B cell (primary cell): ENCODE measurements at regions not wholly inside any gene's neighbourhood (a gene's known extent, or its start where the extent isn't known, plus 50 kb on each side); places are given as distances from the start of the nearest gene placed in this dataset.

Source experiments
- ATAC-seq: fragments of 200-7000 bp; cut with Tn5 transposase; one replicate; pipeline ENCODE4 v1.10.0; 2021; ENCODE audit warnings: low read depth, mild to moderate bottlenecking, moderate number of reproducible peaks, moderate library complexity
- CTCF ChIA-PET: fragments of 350-600 bp; sonication (Branson Sonifier 250); formaldehyde crosslinking; loops from one replicate; lab custom pipeline; 2021; ENCODE audit warnings: antibody characterized with exemption, inconsistent platforms; lab: Charles Lee
- POLR2A ChIA-PET: fragments of 350-600 bp; sonication (Branson Sonifier 250); formaldehyde crosslinking; loops from one replicate; lab custom pipeline; 2021; ENCODE audit warnings: antibody characterized with exemption; lab: Charles Lee
- DNase-seq: peaks from one replicate; pipeline ENCODE4 v3.0.0; 2013
- H2AFZ ChIP-seq: 2 replicates; pipeline ENCODE4 v1.6.1; 2012; ENCODE audit warnings: mild to moderate bottlenecking, low read depth, low read length; ENCODE audit not compliant: insufficient read depth, poor library complexity, severe bottlenecking
- H3K27ac ChIP-seq, 2 donors: 1 replicate in 1 of 2; 2 replicates in 1 of 2; pipeline ENCODE4 v1.5.1; 2012 to 2013; ENCODE audit warnings: low read length in 2 of 2, mild to moderate bottlenecking in 2 of 2, moderate library complexity in 1 of 2
- H3K27me3 ChIP-seq, 4 experiments: fragments of 200-600 bp in 1 of 4; sonication (generic) in 1 of 4; replicated peaks in 1 of 4; 1 replicate in 2 of 4; 2 replicates in 2 of 4; pipeline versions ENCODE4 v1.6.1 to v1.7.0; 2013 to 2016; ENCODE audit warnings: low read length in 3 of 4, mild to moderate bottlenecking in 2 of 4, mixed read lengths in 1 of 4, moderate library complexity in 1 of 4; ENCODE audit not compliant: insufficient read depth in 4 of 4, control insufficient read depth in 3 of 4; ENCODE audit errors: control extremely low read depth in 1 of 4
- H3K36me3 ChIP-seq, 2 experiments: replicated peaks in 1 of 2; 1 replicate in 1 of 2; 2 replicates in 1 of 2; pipeline versions ENCODE4 v1.6.1 to v1.7.1; 2013; ENCODE audit warnings: low read length in 1 of 2; ENCODE audit not compliant: insufficient read depth in 2 of 2, control insufficient read depth in 1 of 2; ENCODE audit errors: control extremely low read depth in 1 of 2, extremely low read depth in 1 of 2
- H3K4me1 ChIP-seq, 2 donors: fragments of 200-600 bp in 1 of 2; sonication (generic) in 1 of 2; 1 replicate in 1 of 2; 2 replicates in 1 of 2; pipeline versions ENCODE4 v1.5.1 to v1.6.1; 2013 to 2017; ENCODE audit warnings: low read length in 2 of 2; ENCODE audit not compliant: control insufficient read depth in 2 of 2, insufficient read depth in 2 of 2
- H3K4me2 ChIP-seq: replicated peaks from 2 replicates; pipeline ENCODE3; 2012; ENCODE audit warnings: mild to moderate bottlenecking, low read depth, low read length; ENCODE audit not compliant: poor library complexity, severe bottlenecking
- H3K4me3 ChIP-seq, 5 experiments: fragments of 200-600 bp in 1 of 5; sonication (generic) in 1 of 5; 1 replicate in 3 of 5; 2 replicates in 2 of 5; pipeline versions ENCODE4 v1.5.1 to v1.7.0; 2011 to 2016; ENCODE audit warnings: low read length in 4 of 5, mild to moderate bottlenecking in 4 of 5, low read depth in 2 of 5, control low read depth in 1 of 5, moderate library complexity in 1 of 5; ENCODE audit not compliant: insufficient read depth in 1 of 5; ENCODE audit errors: control extremely low read depth in 1 of 5, extremely low read depth in 1 of 5
- H3K79me2 ChIP-seq: fragments of 200-600 bp; sonication (generic); one replicate; pipeline ENCODE4 v1.6.0; 2016; ENCODE audit warnings: low read length; ENCODE audit not compliant: control insufficient read depth, insufficient read depth
- H3K9ac ChIP-seq: fragments of 200-600 bp; sonication (generic); 2 replicates; pipeline ENCODE4 v1.6.1; 2017; ENCODE audit warnings: mild to moderate bottlenecking, low read length, moderate library complexity
- H3K9me3 ChIP-seq, 3 donors: one replicate each; pipeline versions ENCODE4 v1.6.1 to v1.7.1; 2013; ENCODE audit warnings: low read length in 2 of 3; ENCODE audit not compliant: control insufficient read depth in 2 of 3, insufficient read depth in 1 of 3; ENCODE audit errors: control extremely low read depth in 1 of 3
- H4K20me1 ChIP-seq: 2 replicates; pipeline ENCODE4 v1.6.0; 2012; ENCODE audit warnings: mild to moderate bottlenecking, low read length; ENCODE audit not compliant: insufficient read depth, control insufficient read depth, poor library complexity, severe bottlenecking
- H3K27ac Mint-ChIP-seq: one replicate; pipeline ENCODE4 v1.8.0; 2021; ENCODE audit warnings: mixed read lengths
- H3K27me3 Mint-ChIP-seq: one replicate; pipeline ENCODE4 v1.8.0; 2021; ENCODE audit warnings: mixed read lengths
- H3K4me1 Mint-ChIP-seq: one replicate; pipeline ENCODE4 v1.8.0; 2021; ENCODE audit warnings: mixed read lengths
- H3K4me3 Mint-ChIP-seq: one replicate; pipeline ENCODE4 v1.8.0; 2021; ENCODE audit warnings: mixed read lengths
- H3K9me3 Mint-ChIP-seq: one replicate; pipeline ENCODE4 v1.8.0; 2022; ENCODE audit warnings: mixed read lengths; ENCODE audit not compliant: insufficient read depth
- EZH2 ChIP-seq: IDR thresholded peaks from 2 replicates; pipeline ENCODE4 v1.6.1; 2012; ENCODE audit warnings: borderline replicate concordance, low read depth, mild to moderate bottlenecking, moderate library complexity, low read length; ENCODE audit not compliant: insufficient read depth, poor library complexity, severe bottlenecking
- WGBS: methylation state at CpG from one replicate; pipeline ENCODE4 v1.1.5; 2013; ENCODE audit warnings: missing lambda C conversion rate; ENCODE audit not compliant: insufficient coverage; 5-methylcytosine and 5-hydroxymethylcytosine counted together
- intact Hi-C: fragments of 100-400 bp; cut with micrococcal nuclease; formaldehyde crosslinking; loops from one replicate; pipeline ENCODE4 v1.10.0; 2022
- TF ChIP-seq, protein P1 (sequence below): fragments of 200-600 bp; IDR thresholded peaks from one replicate; pipeline ENCODE4 v1.8.0; 2022; ENCODE audit warnings: antibody characterized with exemption, mild to moderate bottlenecking

DNA sequence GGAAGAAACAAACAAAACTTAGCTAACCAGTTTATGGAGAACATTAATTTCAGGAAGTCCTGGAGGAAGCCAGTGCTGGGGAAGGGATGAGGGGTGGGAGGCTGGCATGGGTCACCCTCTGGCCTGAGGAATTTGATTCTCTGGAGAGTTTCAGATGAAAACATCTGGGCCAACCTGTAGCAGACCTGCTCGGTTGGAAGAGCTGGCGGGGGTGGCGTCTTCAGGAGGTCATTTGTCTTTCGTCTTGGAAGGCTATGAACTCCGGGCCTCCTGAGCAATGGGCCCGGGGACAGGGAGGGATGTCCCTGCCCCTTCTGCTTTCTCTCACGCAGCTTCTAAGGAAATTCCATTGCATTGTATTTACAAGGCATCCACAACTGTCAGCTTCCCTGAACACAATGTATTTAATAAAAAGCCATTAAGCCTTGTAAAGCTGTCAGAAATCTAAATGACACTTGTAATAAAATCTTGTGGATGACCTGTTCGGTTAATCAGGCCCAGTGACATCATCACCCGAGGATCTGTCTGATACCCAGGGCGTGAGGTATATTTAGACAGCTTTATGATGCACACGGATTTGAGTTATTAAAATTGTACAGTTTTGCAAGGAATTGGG is 250.5 kb downstream of the RAB11FIP2 start:
- intact Hi-C loops: no loop called here
- H3K27ac ChIP-seq: no peak overlapping the region
- H3K9me3 ChIP-seq: no peaks in the 10 kb centered on the region
- no peaks in the 10 kb centered on the region for H3K9me3 Mint-ChIP-seq
- 63% methylated on average over 10 of the region's 11 CpGs for WGBS
- no peaks in the 10 kb centered on the region for H3K27me3 Mint-ChIP-seq
- ChIA-PET POLR2A (no interaction called here), CTCF (no interaction called here)
- H3K4me1 ChIP-seq: no peaks in the 10 kb centered on the region
- H3K36me3 ChIP-seq: no peaks in the 10 kb centered on the region
- H3K79me2 ChIP-seq: no peaks in the 10 kb centered on the region
- no peak overlapping the region for H3K27ac Mint-ChIP-seq
- H3K27me3 ChIP-seq: no peaks in the 10 kb centered on the region
- no peak overlapping the region for H3K4me3 Mint-ChIP-seq
- H3K9ac ChIP-seq: no peak overlapping the region
- H4K20me1 ChIP-seq: no peaks in the 10 kb centered on the region
- H3K4me2 ChIP-seq: no peak overlapping the region
- no peak overlapping the region for H3K4me3 ChIP-seq
- no peak for DNase-seq
- no peaks in the 10 kb centered on the region for H3K4me1 Mint-ChIP-seq
- ATAC-seq: no peak
- H2AFZ ChIP-seq: no peak overlapping the region
- TF ChIP-seq, protein P1, sequence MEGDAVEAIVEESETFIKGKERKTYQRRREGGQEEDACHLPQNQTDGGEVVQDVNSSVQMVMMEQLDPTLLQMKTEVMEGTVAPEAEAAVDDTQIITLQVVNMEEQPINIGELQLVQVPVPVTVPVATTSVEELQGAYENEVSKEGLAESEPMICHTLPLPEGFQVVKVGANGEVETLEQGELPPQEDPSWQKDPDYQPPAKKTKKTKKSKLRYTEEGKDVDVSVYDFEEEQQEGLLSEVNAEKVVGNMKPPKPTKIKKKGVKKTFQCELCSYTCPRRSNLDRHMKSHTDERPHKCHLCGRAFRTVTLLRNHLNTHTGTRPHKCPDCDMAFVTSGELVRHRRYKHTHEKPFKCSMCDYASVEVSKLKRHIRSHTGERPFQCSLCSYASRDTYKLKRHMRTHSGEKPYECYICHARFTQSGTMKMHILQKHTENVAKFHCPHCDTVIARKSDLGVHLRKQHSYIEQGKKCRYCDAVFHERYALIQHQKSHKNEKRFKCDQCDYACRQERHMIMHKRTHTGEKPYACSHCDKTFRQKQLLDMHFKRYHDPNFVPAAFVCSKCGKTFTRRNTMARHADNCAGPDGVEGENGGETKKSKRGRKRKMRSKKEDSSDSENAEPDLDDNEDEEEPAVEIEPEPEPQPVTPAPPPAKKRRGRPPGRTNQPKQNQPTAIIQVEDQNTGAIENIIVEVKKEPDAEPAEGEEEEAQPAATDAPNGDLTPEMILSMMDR: no peak
- TF ChIP-seq EZH2: no peak

DNA sequence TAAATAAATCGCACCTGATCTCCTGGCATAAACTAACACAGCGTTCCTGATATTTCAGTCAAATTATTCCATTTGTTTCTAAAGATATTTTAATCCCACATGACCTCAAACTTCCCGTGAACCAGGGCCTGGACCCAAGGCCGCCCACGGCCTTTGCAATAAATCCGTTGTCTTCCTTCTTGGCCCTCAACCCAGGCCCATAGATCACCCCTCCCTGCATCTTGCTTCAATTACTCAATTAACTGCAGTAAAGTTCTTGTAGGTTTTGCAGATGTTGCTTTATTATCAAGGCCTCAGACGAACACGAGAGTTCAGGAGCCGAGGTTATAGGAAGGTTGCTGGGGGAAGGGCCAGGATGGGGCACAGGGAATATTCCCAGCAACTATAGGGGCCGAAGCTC is 249.4 kb downstream of the RAB11FIP2 start:
- Histone ChIP-seq H4K20me1 (no peaks in the 10 kb centered on the region), H3K27me3 (no peaks in the 10 kb centered on the region), H3K9me3 (no peaks in the 10 kb centered on the region), H3K36me3 (no peaks in the 10 kb centered on the region), H3K4me2 (no peak overlapping the region), H2AFZ (no peak overlapping the region), H3K4me1 (no peaks in the 10 kb centered on the region), H3K4me3 (no peak overlapping the region), H3K9ac (no peak overlapping the region), H3K27ac (no peak overlapping the region), H3K79me2 (no peaks in the 10 kb centered on the region)
- TF ChIP-seq, protein P1: no peak
- no peak for TF ChIP-seq EZH2
- DNase-seq (no peak), ATAC-seq (no peak)
- H3K4me3 Mint-ChIP-seq: no peak overlapping the region
- H3K4me1 Mint-ChIP-seq: no peaks in the 10 kb centered on the region
- CTCF ChIA-PET: no interaction called here
- no peaks in the 10 kb centered on the region for H3K27me3 Mint-ChIP-seq
- H3K9me3 Mint-ChIP-seq: no peaks in the 10 kb centered on the region
- POLR2A ChIA-PET: no interaction called here
- intact Hi-C loops: no loop called here
- no peak overlapping the region for H3K27ac Mint-ChIP-seq
- WGBS: 97% methylated on average over 6 of the region's 10 CpGs
